Stimulated activated effector memory CD8-positive, alpha-beta T cell treated with anti-CD3 and anti-CD28 coated beads, Interleukin-12 subunit alpha, Interleukin-12 subunit beta, amount 100 ng/mL, for 72 hours (primary cell): ENCODE measurements at regions not wholly inside any gene's neighbourhood (a gene's known extent, or its start where the extent isn't known, plus 50 kb on each side); places are given as distances from the start of the nearest gene placed in this dataset.

Experiments used
- ATAC-seq: fragments of 150-1000 bp; cut with Tn5 transposase; 2 replicates; pipeline ENCODE4 v1.10.0; 2021
- DNase-seq, 2 donors: peaks; one replicate each; pipeline ENCODE4 v3.0.0; 2021 to 2022; ENCODE audit warnings: low spot score in 2 of 2
- H3K27ac Mint-ChIP-seq: one replicate; pipeline ENCODE4 v1.8.0; 2022; ENCODE audit warnings: mild to moderate bottlenecking, mixed read lengths
- H3K36me3 Mint-ChIP-seq: one replicate; pipeline ENCODE4 v1.8.0; 2022; ENCODE audit warnings: mild to moderate bottlenecking, mixed read lengths
- H3K4me1 Mint-ChIP-seq: one replicate; pipeline ENCODE4 v1.8.0; 2022; ENCODE audit warnings: mixed read lengths
- H3K4me3 Mint-ChIP-seq: one replicate; pipeline ENCODE4 v1.8.0; 2022; ENCODE audit warnings: mild to moderate bottlenecking, mixed read lengths
- H3K9me3 Mint-ChIP-seq: one replicate; pipeline ENCODE4 v1.8.0; 2022; ENCODE audit warnings: mixed read lengths

DNA sequence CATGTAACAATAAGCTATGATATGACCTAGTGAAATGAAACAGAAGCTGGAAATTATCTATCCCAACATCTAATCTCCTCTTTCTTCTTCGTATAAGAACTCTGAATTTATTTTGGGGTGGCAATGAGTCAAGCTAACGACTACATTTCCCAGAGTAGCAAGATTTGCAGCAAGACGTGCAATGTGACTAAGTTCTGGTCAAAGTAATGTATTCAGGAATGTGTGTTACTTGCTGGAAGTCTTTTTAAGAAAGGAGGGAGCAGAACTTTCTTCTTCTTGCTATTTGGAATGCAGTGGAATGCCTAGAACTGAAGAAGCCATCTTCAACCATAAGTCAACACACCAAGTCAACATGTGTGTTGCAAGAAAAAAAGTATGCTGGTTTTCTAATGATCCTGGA, 406.6 kb upstream of the MEF2C start:
- ATAC-seq = no peak
- Mint-ChIP-seq H3K4me1 (no peaks in the 10 kb centered on the region), H3K36me3 (no peaks in the 10 kb centered on the region), H3K9me3 (peaks cover 12% of the 10 kb centered on the region), H3K4me3 (no peak overlapping the region), H3K27ac (no peak overlapping the region)
- no peak for DNase-seq

DNA sequence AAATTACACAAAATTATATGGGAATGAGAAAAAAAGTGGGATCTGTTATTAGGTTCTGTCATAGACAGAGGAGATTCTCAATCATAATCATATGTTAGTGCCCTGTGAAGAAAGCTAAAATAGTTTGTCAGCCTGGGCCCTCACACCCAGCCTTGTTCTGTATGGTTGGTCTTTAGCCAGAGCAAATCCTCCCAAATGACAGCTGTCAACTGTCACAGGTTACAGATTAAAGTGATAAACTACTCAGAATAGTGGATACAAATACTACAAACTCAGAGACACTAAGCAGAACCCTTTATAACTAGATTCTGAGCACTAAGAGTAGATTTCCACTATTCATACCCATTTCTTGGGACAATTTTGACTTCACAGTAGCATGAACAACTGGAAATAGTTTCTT, 405.0 kb upstream of the MEF2C start:
- Mint-ChIP-seq H3K27ac (no peak overlapping the region), H3K9me3 (peaks cover 12% of the 10 kb centered on the region), H3K4me3 (no peak overlapping the region), H3K36me3 (no peaks in the 10 kb centered on the region), H3K4me1 (no peaks in the 10 kb centered on the region)
- no peak for DNase-seq
- no peak for ATAC-seq

- Mint-ChIP-seq H3K4me1 (no peaks in the 10 kb centered on the region), H3K27ac (no peak overlapping the region), H3K36me3 (no peaks in the 10 kb centered on the region), H3K4me3 (no peak overlapping the region), H3K9me3 (peaks cover 12% of the 10 kb centered on the region)
- DNase-seq = no peak
- no peak for ATAC-seq
These were observed 403.3 kb upstream of the MEF2C start for GRCh38 chr5:89286320-89286719.

GRCh38 chr5:89283728-89284493, 400.9 kb upstream of the MEF2C start:
- H3K4me3 Mint-ChIP-seq = no peak overlapping the region
- peaks cover 15% of the 10 kb centered on the region for H3K9me3 Mint-ChIP-seq
- ATAC-seq (no peak), DNase-seq (no peak)
- H3K36me3 Mint-ChIP-seq = no peaks in the 10 kb centered on the region
- no peaks in the 10 kb centered on the region for H3K4me1 Mint-ChIP-seq
- no peak overlapping the region for H3K27ac Mint-ChIP-seq

GRCh38 chr5:89282554-89283510, 399.8 kb upstream of the MEF2C start:
- no peak overlapping the region for H3K27ac Mint-ChIP-seq
- no peaks in the 10 kb centered on the region for H3K4me1 Mint-ChIP-seq
- ATAC-seq = no peak
- no peaks in the 10 kb centered on the region for H3K36me3 Mint-ChIP-seq
- no peak overlapping the region for H3K4me3 Mint-ChIP-seq
- peaks cover 20% of the 10 kb centered on the region for H3K9me3 Mint-ChIP-seq
- no peak for DNase-seq

- Mint-ChIP-seq H3K36me3 (no peaks in the 10 kb centered on the region), H3K27ac (no peak overlapping the region), H3K4me1 (no peaks in the 10 kb centered on the region), H3K4me3 (no peak overlapping the region), H3K9me3 (peaks cover 23% of the 10 kb centered on the region)
- ATAC-seq = no peak
- DNase-seq = no peak
These were observed 399.0 kb upstream of the MEF2C start for GRCh38 chr5:89281766-89282553.

- Mint-ChIP-seq H3K9me3 (peaks cover 22% of the 10 kb centered on the region), H3K4me1 (no peaks in the 10 kb centered on the region), H3K4me3 (no peak overlapping the region), H3K27ac (no peak overlapping the region), H3K36me3 (no peaks in the 10 kb centered on the region)
- ATAC-seq = no peak
- no peak for DNase-seq
These were observed 398.2 kb upstream of the MEF2C start for GRCh38 chr5:89281211-89281610.

DNA sequence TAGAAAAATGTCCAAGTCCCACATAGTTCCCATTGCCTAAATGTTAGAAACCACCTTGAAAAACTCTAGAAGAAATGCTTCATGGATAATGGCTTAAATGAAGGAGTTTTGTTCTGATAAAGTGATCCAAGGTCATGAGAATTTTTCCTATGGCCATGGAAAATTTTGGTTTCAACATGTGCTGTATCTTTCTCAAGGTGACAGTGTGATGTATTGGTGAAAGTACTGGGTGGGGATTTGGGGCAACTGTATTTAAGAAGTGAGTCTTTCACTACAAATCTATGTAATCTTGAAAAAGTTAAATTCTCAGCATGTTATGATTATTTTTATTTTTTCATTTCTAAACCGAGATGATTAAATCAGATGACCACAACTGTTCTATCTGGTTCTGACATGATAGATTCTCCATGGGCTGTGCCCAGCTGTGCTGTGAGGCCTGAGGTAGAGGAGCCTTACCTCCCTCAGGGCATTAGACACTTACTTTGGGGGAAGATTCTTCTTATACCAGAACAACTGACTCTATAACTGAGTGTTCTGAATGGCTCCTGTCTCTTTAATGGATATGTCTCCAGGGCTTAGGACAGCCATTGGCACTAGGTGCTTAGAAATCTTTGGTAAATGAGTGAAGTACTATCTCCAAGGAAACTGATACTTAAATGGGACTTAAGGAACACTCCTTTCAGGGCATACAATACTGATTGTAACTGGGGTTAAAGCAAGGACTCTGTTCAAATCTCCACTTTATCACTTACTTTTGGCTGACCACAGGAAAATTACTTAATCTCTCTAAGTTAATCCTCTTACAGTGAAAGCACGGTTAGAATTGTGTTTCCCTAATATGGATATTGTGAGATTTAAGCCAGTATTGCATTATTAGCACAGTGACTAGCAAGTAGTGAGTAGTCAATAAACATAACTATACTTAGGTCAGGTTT, 397.4 kb upstream of the MEF2C start:
- DNase-seq = no peak
- Mint-ChIP-seq H3K27ac (no peak overlapping the region), H3K4me3 (no peak overlapping the region), H3K4me1 (no peaks in the 10 kb centered on the region), H3K36me3 (no peaks in the 10 kb centered on the region), H3K9me3 (peaks cover 23% of the 10 kb centered on the region)
- no peak for ATAC-seq

GRCh38 chr5:89279391-89280036, 396.5 kb upstream of the MEF2C start:
- no peaks in the 10 kb centered on the region for H3K36me3 Mint-ChIP-seq
- H3K9me3 Mint-ChIP-seq = peaks cover 20% of the 10 kb centered on the region
- no peak overlapping the region for H3K27ac Mint-ChIP-seq
- H3K4me3 Mint-ChIP-seq = no peak overlapping the region
- no peak for DNase-seq
- no peaks in the 10 kb centered on the region for H3K4me1 Mint-ChIP-seq
- ATAC-seq = no peak

GRCh38 chr5:89277816-89278215, 394.8 kb upstream of the MEF2C start:
- Mint-ChIP-seq H3K9me3 (peaks cover 19% of the 10 kb centered on the region), H3K27ac (no peak overlapping the region), H3K4me1 (no peaks in the 10 kb centered on the region), H3K4me3 (no peak overlapping the region), H3K36me3 (no peaks in the 10 kb centered on the region)
- DNase-seq (no peak), ATAC-seq (no peak)

DNA sequence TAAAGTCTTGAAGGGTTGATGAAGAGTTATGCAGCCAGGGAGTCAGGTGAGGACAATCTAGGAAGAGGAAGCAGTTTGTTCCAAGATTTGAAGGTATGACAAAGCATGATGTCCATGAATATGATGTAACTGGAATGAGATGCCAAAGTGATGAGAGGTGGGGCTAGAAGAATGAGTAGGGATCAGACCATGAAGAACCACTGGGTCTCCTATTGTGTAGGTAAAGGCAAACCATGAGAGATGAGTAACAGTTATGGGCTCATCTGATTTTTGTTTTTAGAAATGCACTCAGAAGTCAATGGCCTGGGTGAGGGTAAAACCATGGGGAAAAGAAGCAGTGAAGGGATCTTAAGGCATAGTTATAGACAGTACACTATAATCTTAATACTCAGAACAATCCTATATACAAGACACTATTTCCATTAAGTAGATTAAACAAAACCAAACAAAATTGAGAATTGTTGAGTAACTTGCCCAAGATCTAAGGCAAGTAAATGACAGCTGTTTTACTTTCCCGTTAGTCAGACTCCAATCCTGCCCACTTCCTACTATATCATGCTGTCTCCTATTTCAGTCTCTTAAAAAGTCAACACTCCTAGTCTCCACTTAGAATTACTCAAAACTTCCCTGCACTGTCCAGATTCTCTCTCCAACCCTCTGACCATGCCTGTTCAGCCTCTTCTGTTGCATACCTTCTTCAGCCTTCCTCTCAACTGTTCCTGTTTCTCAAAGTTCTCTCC, 393.8 kb upstream of the MEF2C start:
- Mint-ChIP-seq H3K27ac (no peak overlapping the region), H3K4me3 (no peak overlapping the region), H3K36me3 (no peaks in the 10 kb centered on the region), H3K9me3 (peaks cover 19% of the 10 kb centered on the region), H3K4me1 (no peaks in the 10 kb centered on the region)
- ATAC-seq = no peak
- DNase-seq = no peak

DNA sequence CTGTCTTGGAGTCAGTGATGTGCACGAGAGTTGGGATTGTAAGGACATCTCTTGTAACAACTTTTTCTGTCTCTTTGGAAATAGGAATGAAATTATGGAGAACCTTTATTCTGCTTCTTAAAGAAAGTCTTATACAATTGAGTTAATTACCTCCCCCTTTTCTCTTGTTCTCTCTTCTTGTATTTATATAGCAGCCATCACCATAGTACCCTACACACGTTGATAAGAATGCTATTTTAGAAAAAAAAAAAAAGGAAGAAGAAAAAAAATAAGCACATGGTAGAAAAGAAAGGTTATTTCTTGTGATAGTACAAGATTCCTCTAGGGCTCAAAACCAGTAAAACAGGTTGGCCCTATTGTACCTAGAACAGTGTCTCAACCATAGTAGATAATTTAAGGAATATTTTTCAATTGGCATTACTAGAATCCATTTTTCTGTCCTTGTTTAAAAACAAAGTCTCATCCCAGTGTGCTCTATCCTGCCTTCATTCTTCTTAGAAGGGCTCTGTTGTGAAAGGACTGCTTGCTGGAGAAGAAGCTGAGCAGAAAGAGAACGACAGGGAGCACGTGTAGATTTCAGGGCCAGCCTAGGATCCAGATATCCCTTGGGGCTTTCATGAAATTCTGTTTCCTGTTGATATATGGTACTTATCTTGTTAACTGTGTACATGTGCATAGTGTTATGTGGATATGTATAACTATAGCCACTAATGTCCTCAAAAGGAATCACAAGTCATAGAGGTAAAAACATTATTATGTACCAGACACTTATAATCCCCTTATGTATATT, 392.3 kb upstream of the MEF2C start:
- Mint-ChIP-seq H3K4me3 (no peak overlapping the region), H3K36me3 (no peaks in the 10 kb centered on the region), H3K4me1 (no peaks in the 10 kb centered on the region), H3K27ac (no peak overlapping the region), H3K9me3 (peaks cover 16% of the 10 kb centered on the region)
- no peak for DNase-seq
- no peak for ATAC-seq

GRCh38 chr5:89273289-89273688, 390.3 kb upstream of the MEF2C start:
- Mint-ChIP-seq H3K27ac (no peak overlapping the region), H3K36me3 (no peaks in the 10 kb centered on the region)

More at GRCh38 chr5:89273289-89273688, 390.3 kb upstream of the MEF2C start:
- no peaks in the 10 kb centered on the region for H3K4me1 Mint-ChIP-seq
- no peak for DNase-seq
- peaks cover 18% of the 10 kb centered on the region for H3K9me3 Mint-ChIP-seq
- H3K4me3 Mint-ChIP-seq = no peak overlapping the region
- ATAC-seq = no peak
